Esophagus squamous epithelium (tissue), 4 donors: ENCODE measurements at regions not wholly inside any gene's neighbourhood (a gene's known extent, or its start where the extent isn't known, plus 50 kb on each side); places are given as distances from the start of the nearest gene placed in this dataset.

Source experiments
- POLR2A ChIP-seq, 4 donors: fragments of 450-650 bp; IDR thresholded peaks; one replicate each; pipeline ENCODE4 v1.6.1; 2017; ENCODE audit warnings: antibody characterized with exemption in 4 of 4, mild to moderate bottlenecking in 4 of 4, moderate library complexity in 3 of 4
- TF ChIP-seq, protein P1 (sequence below), 6 experiments: fragments of 450-650 bp in 4 of 6; fragments of 200-600 bp in 2 of 6; sonication (generic) in 2 of 6; IDR thresholded peaks; one replicate each; pipeline ENCODE4 v1.5.1; 2016 to 2019; ENCODE audit warnings: antibody characterized with exemption in 6 of 6, mild to moderate bottlenecking in 4 of 6, moderate library complexity in 4 of 6

DNA sequence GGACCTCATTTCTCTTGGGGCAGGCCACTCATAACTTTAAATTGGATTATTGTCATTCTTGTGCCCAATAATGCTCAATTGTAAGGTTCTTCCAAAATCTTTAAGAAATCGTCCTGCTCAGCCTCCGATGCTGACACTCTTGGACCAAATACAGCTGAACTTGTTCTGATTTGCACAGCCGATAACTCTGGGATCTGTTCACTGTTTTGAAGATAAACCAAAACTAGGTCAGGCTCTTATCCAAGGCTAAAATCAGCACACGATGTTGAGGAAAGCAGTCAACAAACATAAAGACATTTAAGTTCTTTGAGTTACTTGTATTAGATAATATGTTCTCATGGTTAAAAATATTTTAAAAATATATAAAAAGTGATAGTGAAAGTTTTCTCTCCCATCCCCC lies 52.0 kb upstream of the NEO1 start:
- TF ChIP-seq, protein P1, sequence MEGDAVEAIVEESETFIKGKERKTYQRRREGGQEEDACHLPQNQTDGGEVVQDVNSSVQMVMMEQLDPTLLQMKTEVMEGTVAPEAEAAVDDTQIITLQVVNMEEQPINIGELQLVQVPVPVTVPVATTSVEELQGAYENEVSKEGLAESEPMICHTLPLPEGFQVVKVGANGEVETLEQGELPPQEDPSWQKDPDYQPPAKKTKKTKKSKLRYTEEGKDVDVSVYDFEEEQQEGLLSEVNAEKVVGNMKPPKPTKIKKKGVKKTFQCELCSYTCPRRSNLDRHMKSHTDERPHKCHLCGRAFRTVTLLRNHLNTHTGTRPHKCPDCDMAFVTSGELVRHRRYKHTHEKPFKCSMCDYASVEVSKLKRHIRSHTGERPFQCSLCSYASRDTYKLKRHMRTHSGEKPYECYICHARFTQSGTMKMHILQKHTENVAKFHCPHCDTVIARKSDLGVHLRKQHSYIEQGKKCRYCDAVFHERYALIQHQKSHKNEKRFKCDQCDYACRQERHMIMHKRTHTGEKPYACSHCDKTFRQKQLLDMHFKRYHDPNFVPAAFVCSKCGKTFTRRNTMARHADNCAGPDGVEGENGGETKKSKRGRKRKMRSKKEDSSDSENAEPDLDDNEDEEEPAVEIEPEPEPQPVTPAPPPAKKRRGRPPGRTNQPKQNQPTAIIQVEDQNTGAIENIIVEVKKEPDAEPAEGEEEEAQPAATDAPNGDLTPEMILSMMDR (IDR thresholded peaks at IDR 0.05): no peak
- TF ChIP-seq POLR2A (IDR thresholded peaks at IDR 0.05): no peak
